Cerebellar cortex (tissue), 1 donor: ENCODE measurements at regions not wholly inside any gene's neighbourhood (a gene's known extent, or its start where the extent isn't known, plus 50 kb on each side); places are given as distances from the start of the nearest gene placed in this dataset.
"Not testable (repeated sequence)": the region's sequence is repeated elsewhere in the genome, so short reads cannot be mapped to it uniquely, and the experiment has no call there.

Source experiments
- DNase-seq: peaks from one replicate; pipeline ENCODE4 v3.0.0-alpha.2; 2015; ENCODE audit warnings: low spot score

GRCh38 chr7:106523482-106523881 is 137.5 kb downstream of the CCDC71L start:
- DNase-seq = no peak

GRCh38 chr7:106522696-106523095 is 138.3 kb downstream of the CCDC71L start:
- no peak for DNase-seq

GRCh38 chr7:106521541-106521940 is 139.4 kb downstream of the CCDC71L start:
- DNase-seq = no peak

DNA sequence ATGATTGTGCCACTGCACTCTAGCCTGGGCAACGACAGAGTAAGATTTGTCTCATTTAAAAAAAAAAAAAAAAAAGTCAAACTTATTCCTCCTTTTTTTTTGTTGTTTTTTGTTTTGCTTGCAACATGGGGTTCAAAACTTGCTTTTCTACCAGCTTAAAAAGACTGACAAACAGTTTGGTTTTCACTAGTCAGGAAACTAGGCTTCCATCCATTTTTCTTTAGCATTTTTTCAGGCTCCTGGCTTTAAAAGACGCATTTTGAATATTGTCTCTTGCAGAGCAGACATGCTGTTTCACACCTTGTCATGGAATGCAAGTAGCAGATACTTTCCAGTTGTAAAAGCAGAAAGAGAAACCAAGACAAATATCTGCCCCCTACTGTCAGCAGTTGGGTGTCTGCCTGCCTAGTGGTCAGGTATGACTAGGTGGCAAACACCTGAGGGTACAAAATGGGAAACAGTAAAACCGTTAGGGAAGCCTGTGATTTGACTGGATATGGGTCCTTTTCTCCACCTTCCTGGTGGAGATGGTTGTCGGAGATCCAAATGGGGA is 139.9 kb downstream of the CCDC71L start:
- no peak for DNase-seq

- no peak for DNase-seq
Observed at GRCh38 chr7:106518967-106519366, 142.0 kb downstream of the CCDC71L start.

DNA sequence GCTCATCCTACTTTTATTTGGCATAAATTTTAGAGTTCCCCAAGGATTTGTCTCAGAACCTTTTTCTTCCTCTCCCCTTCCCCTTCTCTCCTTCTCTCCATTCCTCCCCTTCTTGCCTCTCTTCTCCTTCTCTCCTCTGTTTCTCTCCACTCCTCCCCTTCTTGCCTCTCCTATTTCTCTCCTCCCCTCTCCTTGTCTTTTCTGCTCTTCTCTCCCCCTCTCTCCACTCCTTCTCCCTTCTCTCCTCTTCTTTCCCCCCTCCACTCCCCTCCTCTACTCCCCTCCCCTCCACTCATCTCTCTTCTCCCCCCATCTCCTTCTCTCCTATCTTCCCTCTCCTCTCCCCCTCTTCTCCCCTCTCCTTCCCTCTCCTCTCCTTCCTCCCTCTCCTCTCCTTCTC is 142.7 kb downstream of the CCDC71L start:
- no peak for DNase-seq

- DNase-seq = no peak
Observed at GRCh38 chr7:106517508-106517907, 143.4 kb downstream of the CCDC71L start.

DNA sequence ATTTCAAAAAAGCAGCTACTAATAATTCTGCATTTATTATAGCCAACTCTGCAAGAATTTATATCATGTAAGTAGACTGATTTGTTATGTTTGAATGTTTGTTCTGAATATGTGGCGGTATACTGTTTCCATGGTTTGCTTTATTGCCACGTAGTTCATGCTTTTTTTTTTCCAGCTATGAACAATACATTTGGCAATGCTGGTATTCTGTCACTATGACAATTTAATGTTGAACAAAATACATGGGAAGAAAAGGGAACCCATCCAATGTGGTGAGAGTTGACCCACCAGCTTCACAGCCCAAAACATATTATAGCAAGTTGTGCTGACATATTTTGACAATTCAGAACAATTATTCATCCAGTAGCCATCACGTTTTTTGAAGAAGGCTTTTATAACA is 145.6 kb downstream of the CCDC71L start:
- DNase-seq = no peak

- DNase-seq = no peak
Observed at GRCh38 chr7:106514881-106515280, 146.1 kb downstream of the CCDC71L start.

GRCh38 chr7:106512217-106512616 is 148.7 kb downstream of the CCDC71L start:
- no peak for DNase-seq

DNA sequence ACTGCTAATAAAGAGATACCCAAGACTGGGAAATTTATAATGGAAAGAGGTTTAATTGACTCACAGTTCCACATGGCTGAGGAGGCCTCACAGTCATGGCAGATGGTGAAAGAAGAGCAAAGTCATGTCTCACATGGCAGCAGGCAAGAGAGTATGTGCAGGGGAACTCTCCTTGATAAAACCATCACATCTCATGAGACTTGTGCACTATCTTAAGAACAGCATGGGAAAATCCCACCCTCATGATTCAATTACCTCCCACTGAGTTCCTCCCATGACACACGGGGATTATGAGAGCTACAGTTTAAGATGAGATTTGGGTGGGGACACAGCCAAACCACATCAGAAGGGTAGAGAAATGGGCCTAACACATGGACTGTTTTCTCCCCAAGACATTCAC is 156.3 kb downstream of the CCDC71L start:
- DNase-seq = no peak

GRCh38 chr7:106504207-106504606 is 156.8 kb downstream of the CCDC71L start:
- DNase-seq = no peak

- no peak for DNase-seq
Observed at GRCh38 chr7:106503626-106504025, 157.3 kb downstream of the CCDC71L start.

- no peak for DNase-seq
Observed at GRCh38 chr7:106501605-106502580, 159.1 kb downstream of the CCDC71L start.

DNA sequence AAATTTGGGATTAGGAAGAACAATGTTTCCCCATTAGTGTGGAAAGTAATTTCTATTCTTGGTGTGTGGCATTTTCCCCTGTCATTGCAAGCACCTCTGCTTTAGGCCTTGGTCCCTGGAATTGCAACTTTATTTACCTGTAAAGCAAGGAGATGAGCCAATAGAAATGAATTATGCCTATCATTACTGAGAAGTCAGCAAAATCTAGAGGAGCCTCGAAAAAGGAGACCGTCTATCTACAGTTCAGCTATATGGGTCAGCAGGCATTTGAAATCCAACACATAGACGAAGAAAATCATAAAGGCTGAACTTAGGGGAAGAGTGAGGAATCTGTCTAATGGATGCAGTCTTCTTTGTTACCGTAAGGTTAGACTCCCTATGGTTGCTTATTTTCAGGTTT is 161.1 kb downstream of the CCDC71L start:
- DNase-seq = no peak

DNA sequence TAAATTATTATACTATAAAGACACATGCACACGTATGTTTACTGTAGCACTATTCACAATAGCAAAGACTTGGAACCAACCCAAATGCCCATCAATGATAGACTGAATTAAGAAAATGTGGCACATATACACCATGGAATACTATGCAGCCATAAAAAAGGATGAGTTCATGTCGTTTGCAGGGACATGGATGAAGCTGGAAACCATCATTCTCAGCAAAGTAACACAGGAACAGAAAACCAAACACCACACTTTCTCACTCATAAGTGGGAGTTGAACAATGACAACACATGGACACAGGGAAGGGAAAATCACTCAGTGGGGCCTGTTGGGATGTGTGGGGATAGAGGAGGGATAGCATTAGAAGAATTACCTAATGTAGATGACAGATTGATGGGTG is 163.0 kb downstream of the CCDC71L start:
- not testable (repeated sequence) for DNase-seq

DNA sequence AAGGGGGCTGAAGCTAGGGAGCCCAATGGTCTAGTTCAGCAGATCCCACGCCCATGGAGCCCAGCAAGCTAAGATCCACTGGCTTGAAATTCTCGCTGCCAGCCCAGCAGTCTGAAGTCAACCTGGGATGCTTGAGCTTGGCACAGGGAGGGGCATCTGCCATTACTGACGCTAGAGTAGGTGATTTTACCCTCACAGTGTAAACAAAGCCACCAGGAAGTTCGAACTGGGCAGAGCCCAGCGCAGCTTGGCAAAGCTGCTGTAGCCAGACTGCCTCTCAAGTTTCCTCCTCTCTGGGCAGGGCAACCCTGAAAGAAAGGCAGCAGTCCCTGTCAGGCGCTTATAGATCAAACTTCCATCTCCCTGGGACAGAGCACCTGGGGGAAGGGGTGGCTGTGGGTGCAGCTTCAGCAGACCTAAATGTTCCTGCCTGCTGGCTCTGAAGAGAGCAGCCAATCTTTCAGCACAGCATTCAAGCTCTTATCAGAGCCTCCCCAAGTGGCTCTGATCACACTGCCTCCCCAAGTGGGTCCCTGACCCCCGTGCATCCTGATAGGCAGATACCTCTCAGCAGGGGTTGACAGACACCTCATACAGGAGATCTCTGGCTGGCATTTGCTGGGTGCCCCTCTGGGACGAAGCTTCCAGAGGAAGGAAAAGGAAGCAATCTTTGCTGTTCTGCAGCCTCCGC is 167.8 kb downstream of the CCDC71L start:
- no peak for DNase-seq

GRCh38 chr7:106488465-106488864 is 172.5 kb downstream of the CCDC71L start:
- DNase-seq = no peak

- no peak for DNase-seq
Observed at GRCh38 chr7:106487892-106488291, 173.1 kb downstream of the CCDC71L start.

DNA sequence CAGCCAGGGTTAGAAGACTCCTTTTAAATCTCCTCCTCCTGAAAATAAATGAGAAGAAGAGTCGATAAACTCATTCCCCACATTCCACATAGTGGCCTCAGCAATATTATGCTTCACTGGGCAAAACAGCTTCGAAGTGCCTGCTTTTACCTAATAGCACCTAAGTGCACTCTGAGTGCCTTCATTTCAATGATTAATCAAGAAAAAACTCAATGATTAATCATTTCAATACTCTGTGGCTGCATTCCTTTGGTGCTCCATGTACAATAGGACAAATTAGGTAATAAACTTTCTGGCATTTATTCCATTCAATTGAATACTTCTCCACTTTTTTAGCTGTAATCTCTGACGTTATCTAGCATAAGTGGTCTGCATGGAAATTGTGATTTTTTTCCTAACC is 174.6 kb downstream of the CCDC71L start:
- no peak for DNase-seq

GRCh38 chr7:106485919-106486318 is 175.0 kb downstream of the CCDC71L start:
- DNase-seq = no peak

GRCh38 chr7:106485031-106485551 is 175.9 kb downstream of the CCDC71L start:
- DNase-seq = no peak

DNA sequence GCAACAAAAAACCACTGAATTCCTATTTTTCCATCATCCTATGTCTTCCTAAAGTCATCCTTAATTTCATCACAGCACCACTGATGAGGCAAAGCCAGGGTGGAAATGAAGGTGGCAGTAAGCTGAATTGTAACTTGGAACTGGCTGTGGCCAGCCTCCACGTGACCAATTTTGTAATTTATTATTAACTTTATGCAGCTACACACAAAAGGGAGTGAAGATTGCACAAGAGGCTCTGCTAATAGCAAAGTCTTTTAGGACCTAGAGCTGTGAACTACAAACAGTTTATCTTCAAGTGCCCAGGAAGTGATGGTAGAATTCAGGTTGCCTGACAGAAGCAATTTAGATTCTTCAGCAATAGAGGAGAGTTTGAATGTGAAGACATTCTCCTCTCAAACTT is 176.4 kb downstream of the CCDC71L start:
- DNase-seq = no peak
